ENCODE measurements at regions not wholly inside any gene's neighbourhood (a gene's known extent, or its start where the extent isn't known, plus 50 kb on each side); places are given as distances from the start of the nearest gene placed in this dataset.

DNA sequence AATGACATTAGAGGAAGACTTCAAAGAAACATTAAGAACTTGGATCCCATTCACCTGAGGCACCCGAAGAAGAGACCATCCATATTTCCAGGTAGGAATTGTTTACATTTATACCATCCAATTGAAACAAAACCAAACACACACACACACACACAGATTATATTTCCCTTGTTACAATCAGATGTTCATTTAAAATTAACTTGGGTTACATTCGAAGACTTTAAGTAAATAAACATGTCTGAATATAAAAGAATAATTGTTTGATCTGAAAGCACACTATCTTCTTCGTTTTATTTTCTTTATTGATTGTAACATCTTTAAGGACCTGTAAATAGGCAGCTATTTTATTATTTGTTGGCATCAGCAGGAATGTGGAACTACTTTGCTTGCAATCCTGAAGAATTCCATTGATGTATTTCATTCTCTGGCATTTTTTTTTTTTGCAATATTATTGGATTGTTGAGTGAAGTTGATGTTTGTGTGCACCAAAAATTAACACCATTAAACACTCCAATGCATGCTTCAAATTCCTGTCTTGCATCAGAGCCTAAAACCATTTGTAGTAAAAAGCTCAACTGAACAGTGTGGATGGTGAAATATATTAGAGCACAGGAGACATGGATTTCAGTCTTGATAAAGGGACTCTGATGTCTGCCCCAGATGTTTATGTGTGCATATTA lies 85.3 kb upstream of the FRY start:
- TF ChIP-seq CTCF (conservative IDR thresholded peaks at IDR 0.05 in 1 of 2, IDR thresholded peaks at IDR 0.05 in 1 of 2; ENCODE audit: extremely low read depth in 1 of 2, insufficient read depth in 1 of 2, low read depth in 1 of 2, low read length in 2 of 2) (no peak), EZH2 (IDR thresholded peaks at IDR 0.05; ENCODE audit: borderline replicate concordance, low read length) (no peak)

Measured in mammary epithelial cell (primary cell).